Dedifferentiated amniotic fluid mesenchymal stem cell (primary cell): ENCODE measurements at regions not wholly inside any gene's neighbourhood (a gene's known extent, or its start where the extent isn't known, plus 50 kb on each side); places are given as distances from the start of the nearest gene placed in this dataset.
"Not testable (repeated sequence)": the region's sequence is repeated elsewhere in the genome, so short reads cannot be mapped to it uniquely, and the experiment has no call there.

Experiments used
- DNase-seq: peaks from one replicate; pipeline ENCODE4 v3.0.0-alpha.2; 2016; ENCODE audit errors: extremely low spot score

DNA sequence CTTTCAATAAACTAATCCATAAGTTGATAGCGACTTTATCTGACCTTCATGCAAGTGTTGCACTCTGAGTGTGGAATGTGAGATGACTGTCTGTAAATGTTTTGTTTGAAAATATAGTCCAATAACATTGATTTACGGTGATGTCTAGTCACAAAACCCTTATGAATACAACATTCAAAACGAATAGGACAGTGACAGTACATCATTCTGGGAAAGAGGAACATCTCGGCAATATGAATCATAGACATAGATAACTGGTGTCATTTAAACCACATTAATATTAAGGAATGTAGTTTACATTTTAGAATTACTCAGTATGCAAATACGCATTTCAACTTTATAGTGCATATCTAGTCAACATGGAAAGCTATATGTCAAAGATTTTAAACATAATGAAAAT, 1311.6 kb upstream of the ADGRL4 start:
- no peak for DNase-seq

- no peak for DNase-seq
These were observed 1304.2 kb upstream of the ADGRL4 start for GRCh38 chr1:80310703-80311245.

DNA sequence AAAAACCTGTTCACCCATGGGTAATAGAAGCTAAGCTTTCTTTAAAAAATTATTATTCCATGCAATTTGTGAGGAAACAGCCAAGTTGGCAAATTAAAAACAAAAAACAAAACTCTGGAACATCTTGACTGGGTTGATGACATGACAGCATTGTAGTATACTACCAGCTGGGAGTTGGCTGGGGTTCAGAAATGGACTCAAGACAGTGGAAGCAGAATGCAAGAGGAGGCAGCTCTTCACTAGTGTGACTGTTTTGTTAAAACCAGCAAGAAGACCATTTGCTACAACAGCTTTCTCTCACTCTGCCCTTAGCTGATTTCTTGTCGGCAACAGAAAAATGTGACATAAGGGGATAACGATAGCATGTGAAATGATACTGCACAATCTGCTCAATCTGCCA, 1298.9 kb upstream of the ADGRL4 start:
- DNase-seq: no peak

DNA sequence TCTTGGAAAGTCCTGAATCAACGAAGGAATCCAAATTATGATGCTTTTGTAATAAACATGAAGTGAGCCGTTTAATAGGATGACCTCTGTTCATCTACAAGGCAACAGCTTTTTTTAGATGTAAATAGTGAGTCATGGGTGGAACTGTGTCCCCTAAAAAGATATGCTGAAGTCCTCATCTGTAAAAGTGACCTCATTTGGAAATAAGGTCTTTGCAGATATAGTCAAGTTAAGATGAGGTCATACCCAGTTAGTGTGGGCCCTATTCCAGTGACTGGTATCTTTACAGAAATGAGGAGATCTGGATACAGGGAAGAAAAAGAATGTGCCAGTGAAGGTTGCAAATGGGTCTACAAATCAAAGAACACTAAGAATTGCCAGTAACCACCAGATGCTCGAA, 1287.3 kb upstream of the ADGRL4 start:
- no peak for DNase-seq

- not testable (repeated sequence) for DNase-seq
These were observed 1282.2 kb upstream of the ADGRL4 start for GRCh38 chr1:80288750-80289149.

GRCh38 chr1:80282536-80282935, 1276.0 kb upstream of the ADGRL4 start:
- DNase-seq: no peak

- DNase-seq: no peak
These were observed 1272.4 kb upstream of the ADGRL4 start for GRCh38 chr1:80278936-80279335.

DNA sequence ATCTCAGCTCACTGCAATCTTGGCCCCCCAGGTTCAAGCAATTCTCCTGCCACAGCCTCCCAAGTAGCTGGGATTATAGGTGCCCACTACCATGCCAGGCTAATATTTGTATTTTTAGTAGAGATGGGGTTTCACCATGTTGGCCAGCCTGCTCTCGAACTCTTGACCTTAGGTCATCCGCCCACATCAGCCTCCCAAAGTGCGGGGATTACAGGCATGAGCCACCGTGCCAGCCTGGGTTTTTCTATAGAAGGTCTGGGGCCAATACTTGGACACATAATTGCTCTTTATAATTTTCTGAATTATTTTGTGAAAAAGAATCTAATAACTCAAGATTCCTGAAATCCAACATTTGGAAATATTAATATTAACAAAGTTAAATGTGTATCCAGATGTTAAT, 1267.7 kb upstream of the ADGRL4 start:
- no peak for DNase-seq

DNA sequence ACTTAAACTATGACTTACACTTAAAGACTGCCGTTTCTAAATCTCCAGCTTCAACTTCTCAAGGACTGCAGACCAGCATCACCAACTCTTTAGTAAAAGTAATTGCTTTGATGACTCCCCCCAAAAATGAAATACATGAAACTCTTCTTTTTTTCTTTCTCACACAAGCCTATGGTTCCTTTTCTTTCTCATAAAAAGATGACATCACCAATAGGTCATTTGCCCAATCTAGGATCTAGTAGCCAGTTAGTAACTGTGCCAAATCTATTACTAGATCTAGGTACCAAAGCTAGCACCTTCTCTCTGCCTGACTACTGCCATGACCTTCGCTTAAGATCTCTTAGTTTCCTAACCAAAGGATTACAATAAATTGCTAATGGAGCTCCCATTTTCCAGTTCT, 1266.0 kb upstream of the ADGRL4 start:
- no peak for DNase-seq

DNA sequence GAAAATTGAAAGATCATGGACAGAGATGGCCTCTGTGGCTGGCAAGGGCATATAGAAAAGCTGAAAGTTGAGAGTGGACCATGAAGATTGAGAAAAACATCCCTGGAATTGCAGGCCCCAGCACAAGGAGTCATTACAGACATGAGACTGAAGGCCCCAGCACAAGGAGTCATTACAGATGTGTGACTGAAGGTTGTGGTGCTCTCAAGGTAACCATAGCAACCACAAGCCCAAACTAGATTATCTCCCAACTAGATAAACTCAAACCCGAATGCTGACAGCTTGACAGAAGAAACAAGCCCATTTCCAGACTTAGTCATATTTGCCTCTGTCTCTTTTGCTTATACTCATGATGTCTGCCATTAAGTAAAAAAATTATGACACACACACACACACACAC, 1252.1 kb upstream of the ADGRL4 start:
- no peak for DNase-seq

- no peak for DNase-seq
These were observed 1245.1 kb upstream of the ADGRL4 start for GRCh38 chr1:80251591-80251990.

DNA sequence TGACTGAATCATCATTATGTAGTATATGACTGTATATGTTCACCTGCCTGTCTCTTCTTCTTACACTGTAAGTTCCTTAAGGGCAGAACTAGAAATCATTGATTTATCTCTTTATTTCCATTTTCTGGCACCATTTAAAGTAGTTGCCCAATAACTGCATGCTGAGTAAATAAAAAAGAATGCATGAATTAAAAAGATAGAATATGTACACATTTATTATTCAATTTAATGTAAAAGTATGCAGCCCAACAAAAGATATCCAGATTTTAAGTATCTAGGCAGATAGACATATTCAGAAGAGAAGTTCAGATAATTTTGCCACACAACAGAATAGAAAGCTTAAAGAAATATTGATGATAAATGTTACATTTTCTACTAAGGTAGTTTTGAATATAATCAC, 1244.6 kb upstream of the ADGRL4 start:
- DNase-seq: no peak

DNA sequence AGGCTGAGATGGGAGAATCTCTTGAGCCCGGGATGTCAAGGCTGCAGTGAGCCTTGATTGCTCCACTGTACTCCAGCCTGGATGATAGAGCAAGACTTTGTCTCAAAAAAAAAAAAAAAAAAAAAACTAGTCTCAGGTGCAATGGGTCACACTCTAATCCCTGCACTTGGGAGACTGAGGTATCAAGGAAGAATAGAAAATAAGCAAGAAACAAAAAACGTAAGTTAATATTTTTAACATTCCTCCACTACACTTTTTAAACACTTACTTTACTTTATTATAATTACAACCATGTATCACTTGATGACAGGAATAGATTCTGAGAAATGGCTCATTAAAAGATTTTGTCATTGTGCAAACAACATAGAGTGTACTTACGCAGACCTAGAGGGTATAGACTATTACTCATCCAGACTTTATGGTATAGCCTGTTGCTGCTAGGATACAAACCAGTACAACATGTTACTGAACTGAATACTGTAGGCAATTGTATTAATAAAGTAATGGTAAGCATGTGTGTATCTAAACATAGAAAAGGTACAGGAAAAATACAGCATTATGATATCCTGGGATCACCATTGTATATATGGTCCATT, 1244.1 kb upstream of the ADGRL4 start:
- DNase-seq: no peak

GRCh38 chr1:80249699-80250098, 1243.2 kb upstream of the ADGRL4 start:
- no peak for DNase-seq

- peak; percentile 47 for DNase-seq
These were observed 1242.4 kb upstream of the ADGRL4 start for GRCh38 chr1:80248886-80249285.

GRCh38 chr1:80245813-80246212, 1239.3 kb upstream of the ADGRL4 start:
- no peak for DNase-seq

GRCh38 chr1:80244372-80244771, 1237.8 kb upstream of the ADGRL4 start:
- DNase-seq: no peak

- no peak for DNase-seq
These were observed 1235.0 kb upstream of the ADGRL4 start for GRCh38 chr1:80241566-80241965.

GRCh38 chr1:80225510-80225909, 1219.0 kb upstream of the ADGRL4 start:
- DNase-seq: no peak

DNA sequence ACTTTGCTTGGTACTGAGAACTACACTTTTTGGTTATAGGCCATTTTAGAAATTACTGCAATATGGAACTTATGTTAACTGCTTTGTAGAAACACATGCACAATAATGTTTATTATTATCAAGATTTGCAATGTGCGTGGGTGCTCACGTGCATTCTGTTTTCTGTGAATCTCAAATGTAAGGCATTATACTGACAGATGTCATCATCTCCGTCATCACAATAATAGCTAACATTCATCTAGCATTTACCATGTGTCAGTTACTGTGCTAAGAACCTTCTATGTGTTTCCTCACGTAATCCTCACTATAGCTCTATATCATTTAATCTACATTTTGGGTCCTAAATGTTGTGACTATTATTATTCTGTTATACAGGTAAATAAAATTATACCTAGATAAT, 1214.8 kb upstream of the ADGRL4 start:
- DNase-seq: no peak

DNA sequence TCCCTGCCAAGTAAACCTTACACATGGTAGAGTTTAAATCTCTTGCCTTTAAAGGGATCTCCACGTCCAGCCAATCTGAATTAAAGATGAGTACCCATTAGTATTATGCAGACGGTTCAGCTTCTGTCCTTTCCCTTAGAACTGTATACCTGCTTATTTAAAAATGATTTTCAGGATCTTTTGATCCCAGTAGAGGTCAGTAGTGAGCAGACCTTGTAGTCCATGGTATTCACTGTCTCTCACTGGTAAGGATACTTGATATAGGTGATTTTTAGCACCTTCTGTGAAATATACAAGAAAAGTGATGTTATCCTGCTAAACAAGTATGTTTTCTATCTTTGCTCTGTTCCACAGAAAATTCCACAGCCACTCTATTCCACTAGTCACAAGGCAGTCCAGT, 1211.6 kb upstream of the ADGRL4 start:
- DNase-seq: peak; percentile 45

DNA sequence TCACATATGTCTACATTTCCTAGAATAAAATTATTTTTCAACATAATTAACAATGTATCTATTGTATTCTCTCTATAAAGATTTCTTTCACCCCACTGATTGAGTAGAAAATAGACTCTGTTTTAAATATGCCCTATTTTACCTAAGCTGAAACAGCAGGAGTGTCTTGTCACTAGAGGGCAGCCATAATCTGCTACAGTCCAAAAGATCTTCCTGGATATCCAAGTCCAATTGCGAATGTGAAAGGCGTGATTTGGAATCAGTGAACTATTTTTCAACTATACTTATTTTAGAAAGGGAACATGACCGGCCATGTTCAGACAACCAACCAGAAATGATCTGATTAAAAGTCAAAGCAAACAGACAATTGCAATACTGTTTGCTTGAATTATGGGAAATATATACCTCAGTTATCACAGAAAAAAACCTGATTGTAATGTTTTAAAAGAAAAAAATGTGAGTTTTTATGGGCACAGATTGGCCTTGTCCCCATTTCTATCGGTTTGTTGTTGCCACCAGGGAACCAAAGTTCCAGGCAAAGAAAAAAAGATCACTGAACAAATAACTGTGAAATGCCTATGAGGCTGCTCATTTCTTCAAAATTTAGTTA, 1211.0 kb upstream of the ADGRL4 start:
- DNase-seq: peak; percentile 74

- DNase-seq: no peak
These were observed 1208.5 kb upstream of the ADGRL4 start for GRCh38 chr1:80214888-80215540.
